Renal cortex interstitium (tissue), 11 donors: ENCODE measurements at regions not wholly inside any gene's neighbourhood (a gene's known extent, or its start where the extent isn't known, plus 50 kb on each side); places are given as distances from the start of the nearest gene placed in this dataset.
A peak's percentile ranks its signal among the peaks of the same experiment; 100 is the strongest.
"Not testable (repeated sequence)": the region's sequence is repeated elsewhere in the genome, so short reads cannot be mapped to it uniquely, and the experiment has no call there.

Experiments
- DNase-seq, 11 donors: peaks; one replicate each; pipeline ENCODE4 v3.0.0-alpha.2; 2013; ENCODE audit warnings: low read depth in 9 of 11, low spot score in 4 of 11; ENCODE audit errors: extremely low read depth in 1 of 11

GRCh38 chr7:52791176-52791700 is 244.2 kb upstream of the POM121L12 start:
- no peak for DNase-seq

DNA sequence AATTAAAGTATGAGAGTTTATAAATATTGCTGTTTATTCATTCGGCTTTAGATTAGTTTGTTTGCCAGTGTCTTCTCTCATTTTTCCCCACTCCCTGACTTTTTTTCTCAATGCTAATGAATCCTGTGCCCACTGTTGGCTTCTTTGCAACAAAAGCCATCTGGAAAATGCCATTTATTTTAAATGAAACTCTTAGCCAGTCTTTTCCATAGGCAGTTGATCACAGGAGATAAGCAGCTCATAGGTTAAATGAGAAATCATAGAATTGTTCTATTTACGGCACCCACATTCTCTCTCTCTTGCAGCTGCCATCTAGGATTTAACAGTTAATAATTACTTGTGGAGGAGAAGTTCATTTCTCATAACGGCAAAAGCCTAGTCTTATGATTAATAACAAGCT is 249.3 kb upstream of the POM121L12 start:
- no peak for DNase-seq

DNA sequence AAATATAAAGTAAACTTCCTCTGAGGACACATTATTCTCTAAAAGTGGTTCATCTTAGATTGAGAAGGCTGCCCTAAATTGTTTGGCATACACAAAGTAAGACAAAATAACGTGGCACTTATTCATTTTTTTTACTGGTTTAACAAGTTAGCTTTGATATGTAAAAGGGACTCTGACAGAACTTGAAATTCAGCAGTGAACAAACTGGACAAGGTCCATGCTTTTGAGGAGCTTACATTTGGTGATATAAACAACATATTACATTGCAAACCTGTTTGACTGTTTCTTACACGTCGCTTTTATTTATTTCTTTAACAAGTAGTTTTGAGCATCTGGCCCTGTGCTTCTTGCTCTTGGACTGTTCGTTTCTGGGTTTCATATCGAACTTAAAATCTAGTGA is 253.1 kb upstream of the POM121L12 start:
- DNase-seq: no peak

GRCh38 chr7:52781250-52781649 is 254.2 kb upstream of the POM121L12 start:
- no peak for DNase-seq

- DNase-seq: no peak
These were observed 256.4 kb upstream of the POM121L12 start for GRCh38 chr7:52779004-52779403.

- DNase-seq: no peak
These were observed 258.2 kb upstream of the POM121L12 start for GRCh38 chr7:52777051-52777822.

- no peak for DNase-seq
These were observed 259.6 kb upstream of the POM121L12 start for GRCh38 chr7:52775876-52776275.

GRCh38 chr7:52771177-52771576 is 264.3 kb upstream of the POM121L12 start:
- no peak for DNase-seq

DNA sequence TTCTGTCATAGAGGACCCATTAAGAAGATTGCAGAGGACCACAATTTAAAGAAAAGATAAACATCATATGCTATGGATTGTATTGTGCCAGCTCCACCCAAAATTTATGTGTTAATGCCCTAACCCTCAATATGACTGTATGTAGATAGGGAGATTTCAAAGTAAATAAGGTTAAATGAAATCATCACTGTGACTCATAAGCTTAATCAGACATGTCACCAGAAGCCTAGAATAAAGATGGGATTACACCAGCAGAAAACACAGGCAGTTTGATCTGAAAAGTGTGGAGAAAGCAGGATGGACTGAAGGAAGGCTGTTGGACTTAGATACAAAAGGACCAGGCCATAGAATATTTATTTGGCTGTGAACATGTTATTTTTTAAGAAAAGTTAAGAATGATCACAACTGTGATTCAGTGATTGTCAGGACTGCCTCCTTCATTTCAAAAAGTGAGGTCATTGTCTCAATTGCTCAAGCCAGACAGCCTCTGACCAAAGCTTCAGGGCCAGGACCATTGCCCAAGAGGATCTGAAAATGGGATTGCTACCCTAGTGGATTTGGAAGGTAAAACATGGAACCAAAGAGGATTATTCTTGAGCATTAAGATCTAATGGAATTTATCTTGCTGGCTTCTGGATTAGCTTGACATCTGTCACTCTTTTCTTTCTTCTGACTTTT is 270.8 kb upstream of the POM121L12 start:
- DNase-seq: no peak

DNA sequence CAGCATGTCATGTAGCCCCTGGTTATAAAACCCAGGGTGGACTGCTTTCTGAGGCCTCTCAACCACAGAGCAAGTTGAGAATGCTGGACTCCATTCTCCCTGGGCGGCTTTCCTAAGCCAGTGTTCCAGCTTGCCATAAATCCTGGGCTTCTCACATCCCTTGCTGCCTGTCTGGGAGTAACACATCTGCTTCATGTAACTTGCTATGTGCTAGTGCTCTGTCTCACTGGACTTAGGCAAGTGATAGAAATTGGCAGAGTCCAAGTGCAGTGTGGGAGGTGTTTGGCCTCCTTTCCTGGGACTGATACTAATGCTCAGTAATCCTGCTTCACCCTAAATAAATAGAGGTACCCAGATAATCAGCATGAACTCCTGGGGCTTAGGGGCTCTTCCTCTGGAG is 277.1 kb upstream of the POM121L12 start:
- peak in 2 of 11 donors; percentile 1 to 4 for DNase-seq

- no peak for DNase-seq
These were observed 281.6 kb upstream of the POM121L12 start for GRCh38 chr7:52753855-52754254.

DNA sequence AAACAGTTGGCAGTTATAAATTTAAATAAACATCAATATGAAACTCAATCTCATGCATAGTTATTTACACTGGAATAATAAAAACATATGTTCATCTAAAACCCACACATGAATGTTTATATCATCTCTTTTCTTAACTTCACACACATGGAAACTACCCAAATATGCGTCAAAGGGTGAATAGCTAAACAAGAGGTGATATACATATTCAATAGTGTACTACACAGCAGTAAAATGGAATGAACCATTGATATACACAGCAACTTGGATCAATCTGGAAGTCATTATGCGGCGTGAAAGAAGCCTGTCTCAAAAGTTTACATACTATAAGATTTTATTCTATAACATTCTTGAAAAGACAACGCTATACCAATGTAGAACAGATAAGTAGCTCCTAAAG is 282.5 kb upstream of the POM121L12 start:
- DNase-seq: no peak

DNA sequence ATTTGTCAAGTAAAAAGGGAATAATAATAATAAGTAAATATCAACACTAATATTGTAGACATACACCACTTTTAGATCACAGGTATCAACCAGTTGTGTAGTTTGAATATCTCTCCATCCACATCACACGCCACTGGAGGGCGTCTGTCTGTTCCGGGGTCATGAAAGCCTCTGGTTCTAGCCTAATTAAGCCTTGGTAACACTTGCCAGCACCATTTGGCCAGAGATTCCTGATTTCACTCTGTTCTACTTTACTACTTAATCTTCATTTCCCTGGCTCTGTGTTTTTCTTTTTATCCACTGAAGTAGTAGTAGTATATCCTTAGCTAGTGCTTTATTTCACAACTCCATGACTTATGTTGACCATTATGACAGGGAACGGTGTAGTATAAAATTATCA is 285.6 kb upstream of the POM121L12 start:
- no peak for DNase-seq

GRCh38 chr7:52747817-52748216 is 287.6 kb upstream of the POM121L12 start:
- no peak for DNase-seq

DNA sequence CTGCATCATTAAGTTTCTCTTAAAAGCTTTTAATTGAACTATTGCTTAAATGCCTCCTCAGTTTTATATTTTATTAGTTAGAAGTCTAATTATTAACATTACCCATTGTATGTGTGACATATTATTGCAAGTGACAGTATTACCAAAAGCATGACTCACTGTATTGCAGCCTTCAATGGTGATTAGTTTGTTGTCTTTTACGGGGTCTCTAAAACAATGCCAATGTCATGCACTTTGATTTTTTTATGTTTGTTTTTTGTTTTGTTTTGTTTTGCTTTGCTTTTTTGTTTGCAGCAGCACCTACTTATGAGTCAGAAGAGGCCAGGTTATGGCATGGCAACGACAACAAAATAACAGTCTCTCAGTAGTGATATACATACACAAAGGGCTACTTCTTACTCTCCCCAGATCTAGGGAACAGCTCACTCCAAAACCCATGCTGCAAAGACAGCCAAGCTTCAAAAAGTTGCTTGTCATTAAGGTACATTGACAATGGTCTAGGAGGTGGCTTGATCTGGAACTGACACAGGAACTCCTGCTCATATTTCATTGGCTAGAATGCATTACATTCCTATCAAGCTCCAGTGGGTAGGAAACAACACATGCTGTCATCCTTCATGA is 293.7 kb upstream of the POM121L12 start:
- DNase-seq: no peak

DNA sequence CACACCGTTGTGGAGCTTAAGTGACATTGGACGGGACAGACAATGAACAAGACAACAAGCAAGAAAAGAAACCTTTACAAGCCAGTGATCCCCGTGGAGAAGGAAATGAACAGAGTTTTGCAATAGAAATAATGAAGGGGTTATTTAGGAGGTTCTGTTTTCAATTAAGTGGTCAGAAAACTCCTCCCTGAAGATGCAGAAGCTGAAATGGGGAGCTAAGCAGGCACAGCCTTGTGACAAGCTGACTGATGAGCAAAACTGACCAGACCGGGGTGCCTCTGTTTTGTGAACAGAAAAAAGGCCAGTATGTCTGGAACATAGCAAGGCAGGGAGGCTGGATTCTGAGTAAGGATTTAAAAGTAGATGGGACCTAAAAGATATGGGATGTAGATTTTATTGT is 299.8 kb upstream of the POM121L12 start:
- DNase-seq: no peak

GRCh38 chr7:52728683-52729082 is 306.8 kb upstream of the POM121L12 start:
- not testable (repeated sequence) for DNase-seq

DNA sequence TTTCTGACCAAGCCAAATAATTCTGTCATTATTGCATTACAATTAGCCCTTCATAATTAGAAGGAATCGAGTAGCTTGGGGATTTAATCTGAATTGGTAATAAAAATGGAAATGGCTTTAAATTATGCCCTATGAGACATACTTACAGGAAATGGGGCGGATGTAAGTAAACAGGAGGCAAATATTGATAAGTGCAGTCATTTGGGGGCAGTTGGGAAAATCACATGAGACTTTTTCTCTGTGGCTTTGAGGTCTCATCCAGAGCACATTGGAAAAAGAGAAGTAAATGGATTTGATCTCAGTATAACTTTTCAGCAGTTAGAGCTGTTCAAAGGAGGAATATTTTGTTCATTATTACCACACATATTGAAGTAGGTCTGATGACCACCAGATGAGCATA is 307.8 kb upstream of the POM121L12 start:
- no peak for DNase-seq

DNA sequence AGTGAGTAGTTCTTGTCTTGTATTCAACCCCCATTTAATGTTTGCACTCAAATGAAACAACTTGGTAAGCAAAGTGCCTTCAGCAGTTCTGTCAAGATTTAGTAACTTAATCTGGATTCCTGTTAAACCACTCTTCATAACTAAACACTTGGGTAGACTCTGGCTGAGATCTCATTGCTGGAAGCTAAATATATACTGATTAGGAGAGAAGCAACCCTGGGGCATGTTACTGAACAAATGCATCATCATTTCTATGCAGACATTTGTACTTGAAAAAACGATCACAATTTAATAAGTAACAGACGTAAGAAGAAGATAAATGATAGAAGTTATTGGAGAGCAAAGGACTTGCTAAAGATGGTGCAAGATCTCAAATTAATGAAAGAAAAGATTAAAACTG is 308.4 kb upstream of the POM121L12 start:
- no peak for DNase-seq

DNA sequence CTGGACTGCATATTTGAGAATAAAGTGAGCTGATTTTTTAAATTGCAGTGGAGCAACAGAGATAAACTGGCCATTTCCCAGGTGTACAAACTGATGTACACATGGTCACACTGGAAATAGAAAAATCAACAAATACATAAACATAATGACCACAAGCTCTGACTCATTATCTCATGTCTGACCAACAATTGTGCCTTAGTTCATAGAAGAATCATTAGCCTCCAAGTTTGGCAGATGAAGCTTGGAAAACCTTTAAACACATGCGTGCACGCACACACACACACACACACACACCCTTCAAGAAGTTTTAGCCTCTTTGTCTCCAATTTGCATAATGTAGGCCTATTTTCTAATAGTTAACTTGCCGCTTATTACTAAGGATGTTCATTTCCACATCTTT is 308.9 kb upstream of the POM121L12 start:
- DNase-seq: no peak
